H1 (cell line): ENCODE measurements at regions not wholly inside any gene's neighbourhood (a gene's known extent, or its start where the extent isn't known, plus 50 kb on each side); places are given as distances from the start of the nearest gene placed in this dataset.

ENCODE experiments used
- TF ChIP-seq, protein P1 (sequence below): fragments of 300-600 bp; sonication (generic); IDR thresholded peaks from 2 replicates; pipeline ENCODE4 v1.7.1; 2012; ENCODE audit warnings: low read length, moderate library complexity, mild to moderate bottlenecking, inconsistent platforms; ENCODE audit not compliant: insufficient replicate concordance

GRCh38 chr6:7672066-7673062, 53.5 kb upstream of the BMP6 start (continued):
- TF ChIP-seq, protein P1, sequence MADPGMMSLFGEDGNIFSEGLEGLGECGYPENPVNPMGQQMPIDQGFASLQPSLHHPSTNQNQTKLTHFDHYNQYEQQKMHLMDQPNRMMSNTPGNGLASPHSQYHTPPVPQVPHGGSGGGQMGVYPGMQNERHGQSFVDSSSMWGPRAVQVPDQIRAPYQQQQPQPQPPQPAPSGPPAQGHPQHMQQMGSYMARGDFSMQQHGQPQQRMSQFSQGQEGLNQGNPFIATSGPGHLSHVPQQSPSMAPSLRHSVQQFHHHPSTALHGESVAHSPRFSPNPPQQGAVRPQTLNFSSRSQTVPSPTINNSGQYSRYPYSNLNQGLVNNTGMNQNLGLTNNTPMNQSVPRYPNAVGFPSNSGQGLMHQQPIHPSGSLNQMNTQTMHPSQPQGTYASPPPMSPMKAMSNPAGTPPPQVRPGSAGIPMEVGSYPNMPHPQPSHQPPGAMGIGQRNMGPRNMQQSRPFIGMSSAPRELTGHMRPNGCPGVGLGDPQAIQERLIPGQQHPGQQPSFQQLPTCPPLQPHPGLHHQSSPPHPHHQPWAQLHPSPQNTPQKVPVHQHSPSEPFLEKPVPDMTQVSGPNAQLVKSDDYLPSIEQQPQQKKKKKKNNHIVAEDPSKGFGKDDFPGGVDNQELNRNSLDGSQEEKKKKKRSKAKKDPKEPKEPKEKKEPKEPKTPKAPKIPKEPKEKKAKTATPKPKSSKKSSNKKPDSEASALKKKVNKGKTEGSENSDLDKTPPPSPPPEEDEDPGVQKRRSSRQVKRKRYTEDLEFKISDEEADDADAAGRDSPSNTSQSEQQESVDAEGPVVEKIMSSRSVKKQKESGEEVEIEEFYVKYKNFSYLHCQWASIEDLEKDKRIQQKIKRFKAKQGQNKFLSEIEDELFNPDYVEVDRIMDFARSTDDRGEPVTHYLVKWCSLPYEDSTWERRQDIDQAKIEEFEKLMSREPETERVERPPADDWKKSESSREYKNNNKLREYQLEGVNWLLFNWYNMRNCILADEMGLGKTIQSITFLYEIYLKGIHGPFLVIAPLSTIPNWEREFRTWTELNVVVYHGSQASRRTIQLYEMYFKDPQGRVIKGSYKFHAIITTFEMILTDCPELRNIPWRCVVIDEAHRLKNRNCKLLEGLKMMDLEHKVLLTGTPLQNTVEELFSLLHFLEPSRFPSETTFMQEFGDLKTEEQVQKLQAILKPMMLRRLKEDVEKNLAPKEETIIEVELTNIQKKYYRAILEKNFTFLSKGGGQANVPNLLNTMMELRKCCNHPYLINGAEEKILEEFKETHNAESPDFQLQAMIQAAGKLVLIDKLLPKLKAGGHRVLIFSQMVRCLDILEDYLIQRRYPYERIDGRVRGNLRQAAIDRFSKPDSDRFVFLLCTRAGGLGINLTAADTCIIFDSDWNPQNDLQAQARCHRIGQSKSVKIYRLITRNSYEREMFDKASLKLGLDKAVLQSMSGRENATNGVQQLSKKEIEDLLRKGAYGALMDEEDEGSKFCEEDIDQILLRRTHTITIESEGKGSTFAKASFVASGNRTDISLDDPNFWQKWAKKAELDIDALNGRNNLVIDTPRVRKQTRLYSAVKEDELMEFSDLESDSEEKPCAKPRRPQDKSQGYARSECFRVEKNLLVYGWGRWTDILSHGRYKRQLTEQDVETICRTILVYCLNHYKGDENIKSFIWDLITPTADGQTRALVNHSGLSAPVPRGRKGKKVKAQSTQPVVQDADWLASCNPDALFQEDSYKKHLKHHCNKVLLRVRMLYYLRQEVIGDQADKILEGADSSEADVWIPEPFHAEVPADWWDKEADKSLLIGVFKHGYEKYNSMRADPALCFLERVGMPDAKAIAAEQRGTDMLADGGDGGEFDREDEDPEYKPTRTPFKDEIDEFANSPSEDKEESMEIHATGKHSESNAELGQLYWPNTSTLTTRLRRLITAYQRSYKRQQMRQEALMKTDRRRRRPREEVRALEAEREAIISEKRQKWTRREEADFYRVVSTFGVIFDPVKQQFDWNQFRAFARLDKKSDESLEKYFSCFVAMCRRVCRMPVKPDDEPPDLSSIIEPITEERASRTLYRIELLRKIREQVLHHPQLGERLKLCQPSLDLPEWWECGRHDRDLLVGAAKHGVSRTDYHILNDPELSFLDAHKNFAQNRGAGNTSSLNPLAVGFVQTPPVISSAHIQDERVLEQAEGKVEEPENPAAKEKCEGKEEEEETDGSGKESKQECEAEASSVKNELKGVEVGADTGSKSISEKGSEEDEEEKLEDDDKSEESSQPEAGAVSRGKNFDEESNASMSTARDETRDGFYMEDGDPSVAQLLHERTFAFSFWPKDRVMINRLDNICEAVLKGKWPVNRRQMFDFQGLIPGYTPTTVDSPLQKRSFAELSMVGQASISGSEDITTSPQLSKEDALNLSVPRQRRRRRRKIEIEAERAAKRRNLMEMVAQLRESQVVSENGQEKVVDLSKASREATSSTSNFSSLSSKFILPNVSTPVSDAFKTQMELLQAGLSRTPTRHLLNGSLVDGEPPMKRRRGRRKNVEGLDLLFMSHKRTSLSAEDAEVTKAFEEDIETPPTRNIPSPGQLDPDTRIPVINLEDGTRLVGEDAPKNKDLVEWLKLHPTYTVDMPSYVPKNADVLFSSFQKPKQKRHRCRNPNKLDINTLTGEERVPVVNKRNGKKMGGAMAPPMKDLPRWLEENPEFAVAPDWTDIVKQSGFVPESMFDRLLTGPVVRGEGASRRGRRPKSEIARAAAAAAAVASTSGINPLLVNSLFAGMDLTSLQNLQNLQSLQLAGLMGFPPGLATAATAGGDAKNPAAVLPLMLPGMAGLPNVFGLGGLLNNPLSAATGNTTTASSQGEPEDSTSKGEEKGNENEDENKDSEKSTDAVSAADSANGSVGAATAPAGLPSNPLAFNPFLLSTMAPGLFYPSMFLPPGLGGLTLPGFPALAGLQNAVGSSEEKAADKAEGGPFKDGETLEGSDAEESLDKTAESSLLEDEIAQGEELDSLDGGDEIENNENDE, result no peak
